ENCODE measurements at regions not wholly inside any gene's neighbourhood (a gene's known extent, or its start where the extent isn't known, plus 50 kb on each side); places are given as distances from the start of the nearest gene placed in this dataset.
A peak's percentile ranks its signal among the peaks of the same experiment; 100 is the strongest.

- no peak for DNase-seq
Observed at GRCh38 chr20:22795871-22796270, 211.5 kb upstream of the FOXA2 start.

- no peak for DNase-seq
Observed at GRCh38 chr20:22796469-22797077, 212.2 kb upstream of the FOXA2 start.

- DNase-seq: no peak
Observed at GRCh38 chr20:22797103-22797502, 212.7 kb upstream of the FOXA2 start.

- DNase-seq: no peak
Observed at GRCh38 chr20:22799687-22800086, 215.3 kb upstream of the FOXA2 start.

- no peak for DNase-seq
Observed at GRCh38 chr20:22800129-22800528, 215.8 kb upstream of the FOXA2 start.

GRCh38 chr20:22801528-22801927 is 217.2 kb upstream of the FOXA2 start:
- no peak for DNase-seq

- DNase-seq: no peak
Observed at GRCh38 chr20:22802296-22802695, 217.9 kb upstream of the FOXA2 start.

- no peak for DNase-seq
Observed at GRCh38 chr20:22805219-22805618, 220.8 kb upstream of the FOXA2 start.

GRCh38 chr20:22805996-22806395 is 221.6 kb upstream of the FOXA2 start:
- DNase-seq: no peak

- DNase-seq: no peak
Observed at GRCh38 chr20:22807045-22807444, 222.7 kb upstream of the FOXA2 start.

GRCh38 chr20:22807646-22808244 is 223.4 kb upstream of the FOXA2 start:
- DNase-seq: peak; percentile 52

- no peak for DNase-seq
Observed at GRCh38 chr20:22808628-22809027, 224.3 kb upstream of the FOXA2 start.

GRCh38 chr20:22810030-22810429 is 225.1 kb upstream of the SSTR4 start:
- no peak for DNase-seq

- DNase-seq: no peak
Observed at GRCh38 chr20:22810626-22811569, 224.2 kb upstream of the SSTR4 start.

GRCh38 chr20:22814471-22815205 is 220.5 kb upstream of the SSTR4 start:
- peak; percentile 30 for DNase-seq

- DNase-seq: no peak
Observed at GRCh38 chr20:22815206-22815551, 219.9 kb upstream of the SSTR4 start.

GRCh38 chr20:22815603-22816315 is 219.4 kb upstream of the SSTR4 start:
- no peak for DNase-seq

GRCh38 chr20:22818636-22819035 is 216.5 kb upstream of the SSTR4 start:
- DNase-seq: no peak

- DNase-seq: no peak
Observed at GRCh38 chr20:22819112-22819511, 216.0 kb upstream of the SSTR4 start.

- DNase-seq: no peak
Observed at GRCh38 chr20:22819784-22820183, 215.3 kb upstream of the SSTR4 start.

GRCh38 chr20:22821081-22821727 is 213.9 kb upstream of the SSTR4 start:
- no peak for DNase-seq

- no peak for DNase-seq
Observed at GRCh38 chr20:22821796-22822195, 213.3 kb upstream of the SSTR4 start.

Data from NCI-H2029 treated with DMSO at 0.1 percent for 48 hours (cell line).